Esophagus muscularis mucosa (tissue), 4 donors: ENCODE measurements at regions not wholly inside any gene's neighbourhood (a gene's known extent, or its start where the extent isn't known, plus 50 kb on each side); places are given as distances from the start of the nearest gene placed in this dataset.

Source experiments
- DNase-seq: peaks from one replicate; pipeline ENCODE4 v3.0.0-alpha.2; 2017; ENCODE audit errors: extremely low spot score
- H3K27ac ChIP-seq, 4 donors: fragments of 200-600 bp; sonication (generic); replicated peaks in 1 of 4; 1 replicate in 3 of 4; 2 replicates in 1 of 4; pipeline ENCODE4 v1.5.1; 2016 to 2019; ENCODE audit warnings: mild to moderate bottlenecking in 1 of 4
- H3K27me3 ChIP-seq, 4 donors: fragments of 200-600 bp; sonication (generic); one replicate each; pipeline versions ENCODE4 v1.5.1 to v1.6.0; 2016 to 2019
- H3K36me3 ChIP-seq, 4 donors: fragments of 200-600 bp; sonication (generic); one replicate each; pipeline ENCODE4 v1.5.1; 2016 to 2019
- H3K4me1 ChIP-seq, 4 donors: fragments of 200-600 bp; sonication (generic); one replicate each; pipeline ENCODE4 v1.5.1; 2016 to 2019
- H3K4me3 ChIP-seq, 4 donors: fragments of 200-600 bp; sonication (generic); 1 replicate in 2 of 4; 2 replicates in 2 of 4; pipeline ENCODE4 v1.5.1; 2016 to 2019; ENCODE audit warnings: mild to moderate bottlenecking in 4 of 4, moderate library complexity in 1 of 4
- H3K9me3 ChIP-seq, 4 donors: fragments of 200-600 bp; sonication (generic); 1 replicate in 3 of 4; 2 replicates in 1 of 4; pipeline ENCODE4 v1.5.1; 2016 to 2019
- CTCF ChIP-seq, 3 experiments: fragments of 200-600 bp in 2 of 3; fragments of 450-650 bp in 1 of 3; sonication (generic) in 2 of 3; IDR thresholded peaks; one replicate each; pipeline ENCODE4 v1.5.1; 2017 to 2019; ENCODE audit warnings: antibody characterized with exemption in 3 of 3, mild to moderate bottlenecking in 2 of 3, moderate library complexity in 1 of 3
- EP300 ChIP-seq: sonication (generic); formaldehyde crosslinking; IDR thresholded peaks from one replicate; pipeline ENCODE4 v1.6.1; 2017; ENCODE audit warnings: antibody characterized with exemption
- POLR2A ChIP-seq: fragments of 450-650 bp; IDR thresholded peaks from one replicate; pipeline ENCODE4 v1.6.1; 2017; ENCODE audit warnings: antibody characterized with exemption, moderate library complexity, mild to moderate bottlenecking, low read depth
- POLR2AphosphoS5 ChIP-seq, 2 donors: sonication (generic); formaldehyde crosslinking; IDR thresholded peaks; one replicate each; pipeline ENCODE4 v1.6.1; 2017; ENCODE audit warnings: antibody characterized with exemption in 2 of 2
- WGBS: methylation state at CpG from one replicate; pipeline ENCODE4 v1.1.5; 2018; 5-methylcytosine and 5-hydroxymethylcytosine counted together
- intact Hi-C: fragments of 100-400 bp; cut with DNase I; formaldehyde crosslinking; loops from one replicate; pipeline ENCODE4 v1.15.1; 2023

- Histone ChIP-seq H3K27ac (no peak overlapping the region), H3K27me3 (no peaks in the 10 kb centered on the region), H3K36me3 (no peaks in the 10 kb centered on the region), H3K9me3 (no peaks in the 10 kb centered on the region), H3K4me1 (peaks cover 14 to 30% (median 25%) of the 10 kb centered on the region in 4 donors), H3K4me3 (no peak overlapping the region)
- intact Hi-C loops: no loop called here
- DNase-seq: no peak
- TF ChIP-seq CTCF (IDR thresholded peaks at IDR 0.05) (no peak), POLR2AphosphoS5 (IDR thresholded peaks at IDR 0.05) (no peak), POLR2A (no peak), EP300 (no peak)
These were observed 110.9 kb upstream of the BMP2K start for GRCh38 chr4:78665216-78665770.

GRCh38 chr4:78666830-78667258 is 109.3 kb upstream of the BMP2K start:
- Histone ChIP-seq H3K27ac (no peak overlapping the region), H3K4me3 (no peak overlapping the region), H3K4me1 (peaks cover 14 to 30% (median 25%) of the 10 kb centered on the region in 4 donors), H3K27me3 (no peaks in the 10 kb centered on the region), H3K9me3 (no peaks in the 10 kb centered on the region), H3K36me3 (no peaks in the 10 kb centered on the region)
- 62% methylated on average over 3 of the region's 3 CpGs for WGBS
- TF ChIP-seq POLR2AphosphoS5 (IDR thresholded peaks at IDR 0.05): no peak
- no peak for TF ChIP-seq POLR2A
- no peak for DNase-seq
- intact Hi-C loops: no loop called here

GRCh38 chr4:78667325-78667724 is 108.8 kb upstream of the BMP2K start:
- no peak overlapping the region for H3K4me3 ChIP-seq
- TF ChIP-seq POLR2AphosphoS5 (IDR thresholded peaks at IDR 0.05) (no peak), CTCF (IDR thresholded peaks at IDR 0.05) (no peak), POLR2A (no peak), EP300 (no peak)
- H3K36me3 ChIP-seq: no peaks in the 10 kb centered on the region
- H3K9me3 ChIP-seq: no peaks in the 10 kb centered on the region
- WGBS: 80% methylated on average over 3 of the region's 3 CpGs
- H3K27ac ChIP-seq: no peak overlapping the region
- H3K4me1 ChIP-seq: peaks cover 9 to 31% (median 29%) of the 10 kb centered on the region in 4 donors
- no peaks in the 10 kb centered on the region for H3K27me3 ChIP-seq
- peak; percentile 80 for DNase-seq
- intact Hi-C loops: no loop called here

- H3K27ac ChIP-seq: no peak overlapping the region
- intact Hi-C loops: no loop called here
- H3K36me3 ChIP-seq: no peaks in the 10 kb centered on the region
- H3K9me3 ChIP-seq: no peaks in the 10 kb centered on the region
- peaks cover 8 to 36% (median 31%) of the 10 kb centered on the region in 4 donors for H3K4me1 ChIP-seq
- H3K4me3 ChIP-seq: no peak overlapping the region
- no peaks in the 10 kb centered on the region for H3K27me3 ChIP-seq
- no peak for DNase-seq
- TF ChIP-seq POLR2AphosphoS5 (IDR thresholded peaks at IDR 0.05) (no peak), POLR2A (no peak), CTCF (IDR thresholded peaks at IDR 0.05) (no peak), EP300 (no peak)
- 71% methylated on average over 2 of the region's 2 CpGs for WGBS
These were observed 108.4 kb upstream of the BMP2K start for GRCh38 chr4:78667764-78668163.

- intact Hi-C loops: no loop called here
- peaks cover 8 to 42% (median 33%) of the 10 kb centered on the region in 4 donors for H3K4me1 ChIP-seq
- no peak overlapping the region for H3K27ac ChIP-seq
- 97% methylated on average over 3 of the region's 3 CpGs for WGBS
- no peak overlapping the region for H3K4me3 ChIP-seq
- no peak for TF ChIP-seq POLR2A
- peak in 1 of 3 experiments; percentile 4 for TF ChIP-seq CTCF (IDR thresholded peaks at IDR 0.05)
- no peak for TF ChIP-seq POLR2AphosphoS5 (IDR thresholded peaks at IDR 0.05)
- no peak for TF ChIP-seq EP300
- no peak for DNase-seq
- no peaks in the 10 kb centered on the region for H3K36me3 ChIP-seq
- no peaks in the 10 kb centered on the region for H3K27me3 ChIP-seq
- no peaks in the 10 kb centered on the region for H3K9me3 ChIP-seq
These were observed 106.7 kb upstream of the BMP2K start for GRCh38 chr4:78669453-78669852.
